ENCODE measurements at regions not wholly inside any gene's neighbourhood (a gene's known extent, or its start where the extent isn't known, plus 50 kb on each side); places are given as distances from the start of the nearest gene placed in this dataset.

DNA sequence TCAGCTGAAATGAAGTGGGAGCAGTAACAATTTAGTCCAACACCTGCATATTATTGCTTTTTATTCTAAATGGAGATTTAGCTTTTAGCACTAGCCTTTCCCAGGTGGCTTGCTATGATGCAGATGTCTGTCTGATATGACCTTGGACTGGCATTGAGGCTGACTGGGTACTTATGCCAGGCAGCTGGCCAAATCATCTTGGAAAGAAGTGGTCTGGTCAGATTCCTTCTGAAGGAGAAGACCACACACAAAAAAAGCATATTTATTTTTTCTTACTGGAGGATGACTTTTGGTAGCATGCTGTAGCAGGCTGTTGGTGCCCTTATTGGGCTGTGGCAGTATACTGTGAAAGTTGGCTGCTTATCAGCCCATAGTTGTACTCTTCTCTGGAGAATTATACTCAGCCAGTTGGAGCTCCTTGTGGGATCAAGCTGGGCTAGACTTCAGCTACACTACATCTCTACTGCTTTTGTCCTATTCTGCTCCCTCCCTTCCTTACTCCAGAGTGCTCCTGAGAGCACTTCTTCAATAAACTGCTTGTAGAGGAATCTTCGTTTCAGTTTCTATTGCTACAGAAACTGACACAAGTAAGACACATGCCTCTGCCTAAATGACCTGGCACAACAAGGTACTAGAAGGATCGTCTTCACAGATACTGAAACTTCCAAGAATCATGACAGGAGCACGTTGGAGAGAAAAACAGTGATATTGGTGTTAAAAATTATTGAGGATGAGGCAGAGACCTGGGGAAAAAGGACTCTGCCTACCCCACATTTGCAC, 196.8 kb upstream of the RPS6KA3 start:
- peaks cover 0 to 31% (median 0%) of the 10 kb centered on the region in 9 donors for H3K27me3 ChIP-seq
- no peak overlapping the region for H3K27ac ChIP-seq
- ATAC-seq (no peak), DNase-seq (no peak)
- no peak for TF ChIP-seq POLR2A (IDR thresholded peaks at IDR 0.05)
- TF ChIP-seq, protein P1, sequence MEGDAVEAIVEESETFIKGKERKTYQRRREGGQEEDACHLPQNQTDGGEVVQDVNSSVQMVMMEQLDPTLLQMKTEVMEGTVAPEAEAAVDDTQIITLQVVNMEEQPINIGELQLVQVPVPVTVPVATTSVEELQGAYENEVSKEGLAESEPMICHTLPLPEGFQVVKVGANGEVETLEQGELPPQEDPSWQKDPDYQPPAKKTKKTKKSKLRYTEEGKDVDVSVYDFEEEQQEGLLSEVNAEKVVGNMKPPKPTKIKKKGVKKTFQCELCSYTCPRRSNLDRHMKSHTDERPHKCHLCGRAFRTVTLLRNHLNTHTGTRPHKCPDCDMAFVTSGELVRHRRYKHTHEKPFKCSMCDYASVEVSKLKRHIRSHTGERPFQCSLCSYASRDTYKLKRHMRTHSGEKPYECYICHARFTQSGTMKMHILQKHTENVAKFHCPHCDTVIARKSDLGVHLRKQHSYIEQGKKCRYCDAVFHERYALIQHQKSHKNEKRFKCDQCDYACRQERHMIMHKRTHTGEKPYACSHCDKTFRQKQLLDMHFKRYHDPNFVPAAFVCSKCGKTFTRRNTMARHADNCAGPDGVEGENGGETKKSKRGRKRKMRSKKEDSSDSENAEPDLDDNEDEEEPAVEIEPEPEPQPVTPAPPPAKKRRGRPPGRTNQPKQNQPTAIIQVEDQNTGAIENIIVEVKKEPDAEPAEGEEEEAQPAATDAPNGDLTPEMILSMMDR (IDR thresholded peaks at IDR 0.05) = no peak
- WGBS, 4 donors = 56 to 85% (median 68%) methylated on average over 3 of the region's 3 CpGs
- peaks cover 0 to 4% (median 0%) of the 10 kb centered on the region in 12 donors for H3K9me3 ChIP-seq
- no peak overlapping the region for H3K4me3 ChIP-seq
- no peaks in the 10 kb centered on the region for H3K36me3 ChIP-seq
- no peaks in the 10 kb centered on the region for H3K4me1 ChIP-seq
- intact Hi-C loops (cut with DNase I) = no loop called here

DNA sequence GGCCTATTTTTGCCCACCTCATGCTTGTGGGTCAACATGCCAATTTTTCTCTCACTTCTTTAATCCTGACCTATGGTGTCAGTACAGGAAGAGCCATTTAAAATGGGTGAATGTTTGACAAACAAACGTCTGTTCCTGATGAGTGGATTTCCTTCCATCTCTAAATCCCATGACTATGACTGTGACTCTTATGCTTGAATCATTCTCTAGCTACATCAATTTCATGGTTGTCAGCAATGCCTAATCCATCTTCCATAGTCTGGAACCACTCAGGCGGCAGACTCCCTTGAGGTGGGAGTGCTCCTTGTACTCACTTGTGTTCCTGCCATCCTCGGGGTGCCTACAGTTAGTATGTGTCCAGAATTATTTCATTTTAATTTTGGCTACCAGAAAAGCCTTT, 194.9 kb upstream of the RPS6KA3 start:
- ATAC-seq = no peak
- WGBS, 4 donors = 59 to 74% (median 66%) methylated on average over 3 of the region's 3 CpGs
- DNase-seq = no peak
- TF ChIP-seq, protein P1 (IDR thresholded peaks at IDR 0.05) = no peak
- no peak for TF ChIP-seq POLR2A (IDR thresholded peaks at IDR 0.05)
- peaks cover 0 to 39% (median 0%) of the 10 kb centered on the region in 9 donors for H3K27me3 ChIP-seq
- peaks cover 0 to 4% (median 0%) of the 10 kb centered on the region in 12 donors for H3K9me3 ChIP-seq
- H3K27ac ChIP-seq = no peak overlapping the region
- intact Hi-C loops (cut with DNase I) = no loop called here
- no peak overlapping the region for H3K4me3 ChIP-seq
- no peaks in the 10 kb centered on the region for H3K36me3 ChIP-seq
- H3K4me1 ChIP-seq = no peaks in the 10 kb centered on the region

DNA sequence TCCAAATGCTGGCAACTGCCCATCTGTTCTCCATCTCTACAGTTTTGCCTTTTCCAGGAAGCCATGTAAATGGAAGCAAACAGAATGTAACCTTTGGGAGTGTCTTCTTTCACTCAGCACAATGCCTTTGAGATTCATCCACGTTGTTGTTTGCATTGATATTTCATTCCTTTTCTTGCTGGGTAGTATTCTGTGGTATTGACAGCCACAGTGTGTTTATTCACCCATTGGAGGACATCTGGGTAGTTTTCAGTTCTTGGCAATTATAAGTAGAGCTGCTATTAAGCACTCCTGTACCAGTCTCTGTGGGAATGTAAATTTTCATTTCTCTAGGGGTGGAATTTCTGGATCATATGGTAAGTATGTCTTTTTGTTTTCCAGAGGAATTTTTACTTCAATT, 194.3 kb upstream of the RPS6KA3 start:
- Histone ChIP-seq H3K27me3 (peaks cover 0 to 41% (median 0%) of the 10 kb centered on the region in 9 donors), H3K36me3 (no peaks in the 10 kb centered on the region), H3K4me3 (no peak overlapping the region), H3K9me3 (peaks cover 0 to 4% (median 0%) of the 10 kb centered on the region in 12 donors), H3K27ac (no peak overlapping the region), H3K4me1 (no peaks in the 10 kb centered on the region)
- WGBS, 4 donors = 13 to 35% (median 29%) methylated on average over 1 of the region's 1 CpG
- TF ChIP-seq POLR2A (IDR thresholded peaks at IDR 0.05) = no peak
- TF ChIP-seq, protein P1 (IDR thresholded peaks at IDR 0.05) = no peak
- ATAC-seq (no peak), DNase-seq (no peak)
- intact Hi-C loops (cut with DNase I) = no loop called here

DNA sequence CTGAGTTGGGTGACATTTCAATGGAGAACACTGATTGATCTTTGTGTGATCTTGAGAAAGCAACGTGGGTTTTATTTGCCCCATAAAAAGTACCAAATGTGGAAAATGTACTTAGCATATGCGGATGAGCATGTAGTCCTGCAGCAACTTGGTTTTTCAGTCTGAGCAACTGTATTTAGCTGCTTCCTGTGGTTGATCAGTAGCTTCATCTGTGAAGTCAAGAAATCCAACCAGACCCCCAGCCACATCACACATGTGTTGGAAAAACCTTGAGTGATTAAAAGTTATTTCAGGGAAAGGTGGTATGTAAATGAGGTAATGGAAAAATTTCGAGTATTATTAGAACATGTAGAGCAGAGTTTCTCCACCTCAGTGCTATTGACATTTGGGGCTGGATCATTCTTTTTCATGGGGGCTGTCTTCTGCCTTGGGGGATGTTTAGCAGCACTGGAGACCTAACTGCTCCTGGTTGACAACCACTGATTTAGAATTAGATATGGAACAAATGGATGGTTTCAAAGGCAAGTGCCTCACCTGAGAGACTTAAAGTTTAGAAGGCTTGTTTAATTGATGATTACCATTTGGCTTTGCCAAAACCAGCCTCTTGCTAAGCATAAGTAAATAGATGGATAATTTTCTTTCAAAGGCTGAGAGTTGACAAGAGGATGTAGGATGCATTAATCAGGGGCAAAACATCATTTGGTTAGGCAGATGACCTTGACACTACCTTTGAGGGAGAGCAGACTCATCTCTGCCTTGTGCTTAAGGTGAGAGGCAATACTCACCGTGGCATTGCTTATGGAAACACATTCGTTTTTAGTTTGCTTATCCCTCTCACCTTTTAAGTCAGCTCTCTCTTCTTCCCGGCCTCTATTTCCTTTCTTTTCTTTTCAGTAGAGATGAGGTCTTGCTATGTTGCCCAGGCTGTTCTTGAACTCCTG, 193.0 kb upstream of the RPS6KA3 start:
- H3K27ac ChIP-seq = no peak overlapping the region
- no peak for ATAC-seq
- H3K9me3 ChIP-seq = no peaks in the 10 kb centered on the region
- intact Hi-C loops (cut with DNase I) = no loop called here
- DNase-seq = no peak
- no peak overlapping the region for H3K4me3 ChIP-seq
- 54 to 76% (median 70%) methylated on average over 6 of the region's 6 CpGs for WGBS, 4 donors
- no peaks in the 10 kb centered on the region for H3K4me1 ChIP-seq
- TF ChIP-seq, protein P1 (IDR thresholded peaks at IDR 0.05) = no peak
- TF ChIP-seq POLR2A (IDR thresholded peaks at IDR 0.05) = no peak
- no peaks in the 10 kb centered on the region for H3K36me3 ChIP-seq
- peaks cover 0 to 40% (median 0%) of the 10 kb centered on the region in 9 donors for H3K27me3 ChIP-seq
